WERI-Rb-1 (cell line): ENCODE measurements at regions not wholly inside any gene's neighbourhood (a gene's known extent, or its start where the extent isn't known, plus 50 kb on each side); places are given as distances from the start of the nearest gene placed in this dataset.

Source experiments
- DNase-seq: peaks from one replicate; pipeline ENCODE4 v3.0.0-alpha.2; 2020
- H3K27ac ChIP-seq: fragments of 250-450 bp; sonication (Bioruptor Pico); 2 replicates; pipeline ENCODE4 v1.5.1; 2020; ENCODE audit warnings: mild to moderate bottlenecking, moderate library complexity
- H3K27me3 ChIP-seq: fragments of 250-450 bp; sonication (Bioruptor Pico); 2 replicates; pipeline ENCODE4 v1.5.1; 2021; ENCODE audit warnings: mild to moderate bottlenecking, low read depth, moderate library complexity; ENCODE audit not compliant: insufficient read depth, severe bottlenecking
- H3K36me3 ChIP-seq: fragments of 250-450 bp; sonication (Bioruptor Pico); 2 replicates; pipeline ENCODE4 v1.5.1; 2020; ENCODE audit warnings: mild to moderate bottlenecking, moderate library complexity
- H3K4me3 ChIP-seq: 2 replicates; pipeline ENCODE4 v1.5.1; 2011; ENCODE audit warnings: low read depth, mild to moderate bottlenecking, control low read depth, low read length
- H3K9me3 ChIP-seq: fragments of 250-450 bp; sonication (Bioruptor Pico); 2 replicates; pipeline ENCODE4 v1.5.1; 2021; ENCODE audit warnings: mild to moderate bottlenecking, moderate library complexity; ENCODE audit not compliant: severe bottlenecking
- CTCF ChIP-seq: IDR thresholded peaks from 2 replicates; pipeline ENCODE4 v1.5.1; 2011; ENCODE audit warnings: low read depth, mild to moderate bottlenecking, control low read depth, inconsistent platforms, low read length

GRCh38 chr11:128346804-128347203, 240.6 kb downstream of the ETS1 start:
- no peak overlapping the region for H3K4me3 ChIP-seq
- TF ChIP-seq CTCF = no peak
- no peak for DNase-seq
- no peaks in the 10 kb centered on the region for H3K36me3 ChIP-seq
- H3K27me3 ChIP-seq = no peaks in the 10 kb centered on the region
- no peaks in the 10 kb centered on the region for H3K9me3 ChIP-seq
- no peak overlapping the region for H3K27ac ChIP-seq

- no peaks in the 10 kb centered on the region for H3K27me3 ChIP-seq
- H3K36me3 ChIP-seq = no peaks in the 10 kb centered on the region
- H3K4me3 ChIP-seq = no peak overlapping the region
- no peak for DNase-seq
- no peak overlapping the region for H3K27ac ChIP-seq
- TF ChIP-seq CTCF = no peak
- H3K9me3 ChIP-seq = no peaks in the 10 kb centered on the region
These were observed 242.0 kb downstream of the ETS1 start for GRCh38 chr11:128345316-128345715.

- H3K36me3 ChIP-seq = no peaks in the 10 kb centered on the region
- H3K27ac ChIP-seq = no peak overlapping the region
- no peak for TF ChIP-seq CTCF
- H3K9me3 ChIP-seq = no peaks in the 10 kb centered on the region
- H3K27me3 ChIP-seq = no peaks in the 10 kb centered on the region
- no peak for DNase-seq
- no peak overlapping the region for H3K4me3 ChIP-seq
These were observed 243.5 kb downstream of the ETS1 start for GRCh38 chr11:128343870-128344269.

GRCh38 chr11:128343135-128343514, 244.2 kb downstream of the ETS1 start:
- TF ChIP-seq CTCF = no peak
- Histone ChIP-seq H3K36me3 (no peaks in the 10 kb centered on the region), H3K27me3 (no peaks in the 10 kb centered on the region), H3K4me3 (no peak overlapping the region), H3K9me3 (no peaks in the 10 kb centered on the region), H3K27ac (no peak overlapping the region)
- DNase-seq = no peak

- Histone ChIP-seq H3K9me3 (no peaks in the 10 kb centered on the region), H3K36me3 (no peaks in the 10 kb centered on the region), H3K4me3 (no peak overlapping the region), H3K27ac (no peak overlapping the region), H3K27me3 (no peaks in the 10 kb centered on the region)
- DNase-seq = peak; percentile 22
- no peak for TF ChIP-seq CTCF
These were observed 244.7 kb downstream of the ETS1 start for GRCh38 chr11:128342511-128343134.
